HG02852 (cell line): ENCODE measurements at regions not wholly inside any gene's neighbourhood (a gene's known extent, or its start where the extent isn't known, plus 50 kb on each side); places are given as distances from the start of the nearest gene placed in this dataset.
"Not testable (repeated sequence)": the region's sequence is repeated elsewhere in the genome, so short reads cannot be mapped to it uniquely, and the experiment has no call there.

Experiments used
- ATAC-seq: cut with Tn5 transposase; IDR thresholded peaks from one replicate; pipeline ENCODE4 v1.9.1; 2021; ENCODE audit warnings: mild to moderate bottlenecking, moderate library complexity; ENCODE audit not compliant: unreplicated experiment

- ATAC-seq = no peak
These were observed 195.6 kb upstream of the CFAP20DC start for GRCh38 chr3:59245300-59245858.

DNA sequence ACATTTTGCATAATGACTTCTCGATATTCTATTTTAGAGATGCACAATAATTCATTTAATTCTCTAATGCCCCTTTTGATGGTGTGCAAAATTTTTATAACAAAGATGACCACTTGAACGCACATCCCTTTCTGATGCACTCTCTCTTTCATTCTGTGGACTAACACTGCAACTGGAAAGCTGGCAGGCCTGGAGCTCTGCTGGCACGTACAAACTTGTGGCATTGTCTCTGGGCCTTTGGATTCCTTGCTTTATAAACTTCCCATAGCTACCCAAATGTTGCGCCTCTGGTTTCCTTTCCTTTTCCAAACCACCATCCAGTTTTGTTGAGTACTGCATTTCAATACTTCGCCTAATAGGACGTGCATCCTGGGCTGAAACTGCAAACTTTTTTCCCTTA is 194.5 kb upstream of the CFAP20DC start:
- no peak for ATAC-seq

DNA sequence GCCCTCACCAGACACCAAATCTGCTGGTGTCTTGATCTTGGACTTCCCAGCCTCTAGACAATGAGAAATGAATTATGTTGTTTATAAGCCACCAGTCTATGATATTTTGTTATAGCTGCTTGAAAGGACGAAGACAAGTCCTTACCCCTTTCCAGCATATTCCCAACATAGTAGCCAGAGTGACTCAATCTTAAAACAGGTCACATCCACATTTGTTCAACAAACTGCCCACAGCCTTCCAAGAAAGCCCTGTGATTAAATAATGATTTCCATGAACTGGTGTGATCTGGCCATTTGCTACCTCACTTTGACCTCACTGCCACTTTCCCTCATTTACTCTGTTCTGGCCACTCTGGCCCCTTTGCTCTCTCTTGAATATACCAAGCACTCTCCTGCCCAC is 193.7 kb upstream of the CFAP20DC start:
- ATAC-seq = no peak

DNA sequence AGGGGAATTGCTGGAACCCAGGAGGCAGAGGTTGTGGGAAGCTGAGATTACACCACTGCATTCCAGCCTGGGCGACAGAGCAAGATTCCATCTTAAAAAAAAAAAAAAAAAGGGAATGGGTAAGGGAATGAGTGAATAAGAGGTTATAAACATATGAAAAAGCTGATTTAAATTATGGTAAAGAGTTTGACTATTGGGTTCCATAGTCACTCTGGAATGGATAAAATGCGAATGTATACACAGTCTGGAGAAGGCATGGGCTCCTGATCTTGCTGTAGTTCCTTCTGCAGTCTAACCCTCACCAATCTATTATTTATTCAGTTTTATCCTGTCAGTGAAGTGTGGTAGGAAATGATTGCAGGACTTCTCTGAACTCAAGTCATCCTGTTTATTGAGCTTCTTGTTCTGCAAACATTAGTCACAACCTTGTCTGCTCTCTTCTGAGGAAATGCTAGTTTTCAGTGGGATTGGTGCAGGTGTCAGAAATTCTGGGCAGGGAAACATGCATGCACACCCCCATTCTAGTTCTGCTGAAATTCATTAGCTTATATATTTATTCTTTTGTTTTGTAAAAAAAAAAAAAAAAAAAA is 190.9 kb upstream of the CFAP20DC start:
- ATAC-seq = no peak

DNA sequence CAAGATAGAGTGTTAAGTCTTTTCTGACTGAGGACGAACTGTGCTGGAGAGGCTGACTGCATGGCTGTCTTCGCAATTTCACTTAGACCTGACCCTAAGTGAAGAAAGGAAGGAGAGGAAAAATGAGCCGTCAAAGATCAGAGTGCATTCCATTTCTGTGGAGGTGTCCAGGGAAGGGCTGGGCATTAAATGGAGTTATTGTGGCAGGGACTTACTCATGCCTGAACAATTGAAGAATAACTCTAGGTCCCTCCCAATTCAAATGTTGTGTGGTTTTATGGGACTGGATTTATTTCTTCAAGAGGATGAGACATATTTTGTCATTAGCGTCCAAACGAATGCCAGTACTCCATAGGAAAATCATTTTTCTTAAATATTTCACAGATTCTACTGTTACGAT is 187.3 kb upstream of the CFAP20DC start:
- ATAC-seq = no peak

DNA sequence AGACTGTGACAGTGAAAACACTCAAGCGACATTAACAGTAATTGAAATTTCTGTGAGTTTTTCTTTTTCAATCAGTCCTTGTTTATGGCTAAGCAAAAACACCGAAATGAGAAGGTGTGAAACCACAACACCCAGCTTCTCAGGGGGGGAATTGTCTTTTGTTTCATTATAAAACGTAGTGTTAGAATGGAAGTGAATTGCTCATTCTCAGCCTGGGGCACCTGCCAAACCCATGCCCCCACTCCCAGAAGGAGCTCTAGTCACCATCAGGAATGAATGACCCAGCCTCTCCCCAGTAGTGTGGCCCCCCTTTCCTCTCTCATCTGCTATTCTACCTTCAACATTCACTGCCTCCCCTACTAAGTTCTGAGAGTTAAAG is 185.8 kb upstream of the CFAP20DC start:
- peak; percentile 56 for ATAC-seq

- no peak for ATAC-seq
These were observed 185.2 kb upstream of the CFAP20DC start for GRCh38 chr3:59234884-59235633.

GRCh38 chr3:59230379-59230778 is 180.6 kb upstream of the CFAP20DC start:
- not testable (repeated sequence) for ATAC-seq

DNA sequence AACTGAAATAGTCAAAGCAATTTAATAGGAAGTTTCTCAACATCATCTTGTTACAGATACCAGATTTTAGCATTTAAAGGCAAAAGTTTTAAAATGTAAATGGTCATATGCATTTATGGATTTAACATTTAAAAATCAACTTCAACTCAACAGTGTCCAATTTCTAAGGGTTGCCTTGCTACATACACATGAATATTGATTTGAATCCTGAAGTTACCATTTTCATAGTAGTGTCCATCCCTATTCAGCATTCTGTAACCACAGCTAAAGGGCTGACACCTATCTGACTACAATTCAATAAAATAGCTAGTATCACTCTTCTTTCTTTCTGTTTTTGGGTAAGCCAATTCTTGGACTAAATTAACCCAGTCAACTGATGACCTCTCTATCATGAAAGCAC is 164.0 kb upstream of the CFAP20DC start:
- no peak for ATAC-seq

GRCh38 chr3:59212128-59212779 is 162.4 kb upstream of the CFAP20DC start:
- peak; percentile 95 for ATAC-seq

DNA sequence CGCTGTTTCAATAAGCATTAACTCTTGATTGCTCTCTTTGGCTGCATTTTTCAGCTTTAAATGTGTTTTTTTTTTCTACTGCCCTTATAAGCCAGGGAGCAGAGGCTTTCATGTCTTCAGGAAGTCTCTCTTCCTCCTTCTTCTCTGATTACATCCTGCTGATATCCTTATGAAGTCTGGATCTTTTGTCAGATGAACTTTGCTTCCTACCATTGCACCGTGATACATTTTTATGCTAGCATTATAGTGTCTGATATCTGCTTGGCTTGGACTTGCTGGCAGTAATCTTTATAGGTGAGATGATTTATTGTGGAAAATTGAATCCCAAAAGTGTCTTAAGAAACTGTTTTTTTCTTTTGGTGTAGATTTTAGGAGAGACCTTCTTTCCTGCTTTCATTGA is 160.4 kb upstream of the CFAP20DC start:
- no peak for ATAC-seq

GRCh38 chr3:59192473-59192872 is 142.6 kb upstream of the CFAP20DC start:
- ATAC-seq = no peak

GRCh38 chr3:59191651-59192050 is 141.8 kb upstream of the CFAP20DC start:
- ATAC-seq = no peak

- ATAC-seq = no peak
These were observed 140.1 kb upstream of the CFAP20DC start for GRCh38 chr3:59189939-59190338.

GRCh38 chr3:59189526-59189925 is 139.7 kb upstream of the CFAP20DC start:
- no peak for ATAC-seq

DNA sequence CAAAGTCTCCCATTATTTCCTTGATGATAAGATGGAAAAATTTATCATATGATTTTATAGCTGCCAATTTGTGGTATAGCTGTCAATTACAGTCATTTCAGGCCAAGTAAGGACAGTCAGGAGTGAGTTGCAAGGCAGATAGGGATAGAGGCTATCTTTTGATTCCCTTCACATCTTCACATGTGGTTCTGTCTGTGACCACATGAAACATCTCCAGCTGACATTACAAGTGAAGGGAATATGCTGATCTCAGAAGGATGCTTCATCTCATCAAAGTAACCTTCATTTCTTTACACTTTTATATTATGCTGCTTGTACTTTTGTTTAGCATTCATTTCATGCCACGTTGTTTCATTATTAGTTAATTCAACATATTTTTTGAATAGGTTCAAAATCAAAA is 136.9 kb upstream of the CFAP20DC start:
- ATAC-seq = no peak

- ATAC-seq = no peak
These were observed 136.0 kb upstream of the CFAP20DC start for GRCh38 chr3:59185591-59186369.

GRCh38 chr3:59180006-59180405 is 130.2 kb upstream of the CFAP20DC start:
- no peak for ATAC-seq

DNA sequence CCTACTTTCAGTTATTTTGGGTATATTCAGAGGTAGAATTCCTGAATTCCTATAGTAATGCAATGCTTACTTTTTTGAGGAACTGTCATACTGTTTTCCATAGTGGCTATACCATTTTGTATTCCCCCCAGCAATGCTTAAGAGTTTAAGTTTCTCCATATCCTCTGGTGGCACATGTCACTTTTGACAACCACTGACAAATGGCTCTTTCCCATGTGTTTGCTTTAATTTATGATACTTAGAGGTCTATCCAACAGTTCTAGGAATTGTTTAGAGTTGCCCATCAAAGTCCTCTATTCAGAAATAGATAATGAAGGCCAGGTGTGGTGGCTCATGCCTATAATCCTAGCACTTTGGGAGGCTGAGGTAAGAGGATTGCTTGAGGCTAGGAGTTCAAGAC is 128.9 kb upstream of the CFAP20DC start:
- ATAC-seq = no peak

DNA sequence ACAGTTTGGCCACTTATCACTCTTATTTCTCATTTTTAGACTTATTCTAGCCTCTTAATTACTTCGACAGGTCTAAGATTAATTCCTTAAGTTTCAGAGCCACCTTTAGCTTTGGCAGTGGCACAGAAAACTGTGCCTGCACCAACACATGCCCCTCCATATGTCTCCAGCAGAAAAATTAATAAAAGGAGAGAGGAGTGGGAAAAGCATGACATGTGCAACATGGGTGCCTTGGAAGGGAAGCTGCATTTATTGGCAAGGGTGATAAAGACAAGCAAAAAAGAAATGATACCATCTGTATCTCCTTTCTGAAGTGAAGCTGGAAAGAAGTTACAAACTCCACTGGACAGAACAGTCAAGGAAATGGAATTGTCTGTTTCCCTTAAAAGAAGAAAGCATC is 121.7 kb upstream of the CFAP20DC start:
- ATAC-seq = no peak

- not testable (repeated sequence) for ATAC-seq
These were observed 120.3 kb upstream of the CFAP20DC start for GRCh38 chr3:59170166-59170565.
